ELF-1 (cell line): ENCODE measurements at regions not wholly inside any gene's neighbourhood (a gene's known extent, or its start where the extent isn't known, plus 50 kb on each side); places are given as distances from the start of the nearest gene placed in this dataset.

ENCODE experiments used
- DNase-seq: peaks from one replicate; pipeline ENCODE4 v3.0.0-alpha.2; 2016; ENCODE audit warnings: low read depth, low spot score

DNA sequence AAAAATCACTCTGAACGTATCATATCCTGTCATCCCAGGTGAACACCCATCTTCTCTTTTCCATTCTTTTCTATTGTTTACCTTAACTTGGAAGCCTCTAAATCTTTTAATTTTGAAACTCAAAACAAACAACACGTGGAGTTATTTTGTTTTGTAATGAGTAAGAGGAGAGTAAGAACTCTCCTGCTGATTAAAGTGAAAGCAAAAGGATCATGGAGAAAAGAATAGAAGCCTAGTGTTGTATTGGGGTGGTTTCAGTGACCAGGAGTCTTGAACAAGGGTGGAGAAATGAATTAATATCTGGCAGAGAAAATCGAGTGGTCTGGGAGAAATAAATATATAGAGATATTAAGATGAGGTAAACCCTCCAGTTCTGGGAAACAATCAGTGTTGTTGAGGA, 237.4 kb upstream of the UGT8 start:
- DNase-seq, result no peak

DNA sequence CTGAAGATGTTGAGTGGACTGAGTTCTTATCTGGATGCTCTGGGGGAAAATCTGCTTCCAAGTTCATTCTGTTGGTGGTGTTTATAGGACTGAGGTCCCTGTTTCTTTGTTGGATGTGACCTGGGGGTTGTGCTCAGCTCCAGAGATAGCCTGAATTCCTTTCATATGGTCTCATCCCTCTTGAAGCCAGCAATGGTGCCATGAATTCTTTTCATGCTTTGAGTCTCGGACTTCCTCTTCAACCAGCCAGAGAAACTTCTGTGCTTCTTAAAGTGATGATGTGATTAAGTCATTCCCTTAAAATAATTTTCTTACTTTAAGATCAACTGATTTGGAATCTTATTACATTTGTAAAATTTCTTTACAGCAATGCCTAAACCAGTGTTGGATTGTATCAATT, 233.8 kb upstream of the UGT8 start:
- peak; percentile 63 for DNase-seq

DNA sequence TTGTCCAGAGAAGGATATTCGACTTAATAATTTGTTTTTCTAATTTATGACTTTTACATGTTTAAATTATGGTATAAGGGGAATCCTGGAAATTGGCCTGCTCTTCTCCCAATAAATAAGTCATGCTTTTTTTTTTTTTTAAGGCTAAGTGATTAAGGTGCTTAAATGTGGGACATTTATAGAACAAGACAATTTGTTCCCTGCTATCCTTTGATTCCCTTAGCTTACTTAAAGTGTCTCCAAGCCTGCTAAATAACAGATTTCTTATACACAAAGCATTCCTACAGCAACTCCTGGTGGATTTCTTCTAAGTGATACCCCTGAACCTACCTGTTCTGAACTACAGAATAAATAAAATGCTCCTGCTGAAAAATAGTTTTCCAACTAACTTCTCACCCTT, 233.0 kb upstream of the UGT8 start:
- no peak for DNase-seq

DNA sequence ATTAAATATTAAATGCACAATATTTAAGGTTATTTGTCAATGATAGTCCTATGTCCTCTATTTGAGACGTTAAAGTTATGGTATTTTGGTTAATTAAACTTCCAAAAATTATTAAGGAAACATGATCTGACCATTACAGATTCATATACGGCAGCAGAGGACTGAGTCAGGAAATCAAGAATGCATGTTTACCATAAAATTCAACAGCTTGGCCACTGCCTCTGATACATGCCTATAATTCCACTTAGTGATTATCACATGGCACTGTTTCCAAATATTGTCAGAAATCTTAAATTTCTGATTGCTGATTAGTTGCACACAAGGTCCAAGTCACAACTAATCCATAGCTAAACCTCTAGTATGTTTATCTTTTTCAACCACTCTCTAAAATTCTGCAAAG, 232.2 kb upstream of the UGT8 start:
- no peak for DNase-seq

DNA sequence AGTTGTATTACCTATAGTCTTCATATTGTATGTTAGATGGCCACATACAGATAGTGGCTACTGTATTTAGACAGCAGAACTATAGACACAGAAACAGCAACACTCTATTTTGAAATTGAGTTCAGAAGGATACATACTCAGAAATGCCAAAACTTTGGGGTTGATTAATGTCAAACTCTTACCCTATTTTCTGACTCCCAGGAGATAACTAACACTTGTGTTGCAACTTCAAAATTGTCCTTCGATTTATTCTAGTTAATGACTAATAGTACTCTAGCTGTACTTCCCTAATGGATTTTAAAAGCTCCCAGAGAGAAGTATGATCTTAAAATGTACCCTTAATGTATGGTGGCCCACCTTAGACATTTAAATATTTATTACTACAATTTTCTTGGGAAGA, 229.9 kb upstream of the UGT8 start:
- DNase-seq, result no peak

DNA sequence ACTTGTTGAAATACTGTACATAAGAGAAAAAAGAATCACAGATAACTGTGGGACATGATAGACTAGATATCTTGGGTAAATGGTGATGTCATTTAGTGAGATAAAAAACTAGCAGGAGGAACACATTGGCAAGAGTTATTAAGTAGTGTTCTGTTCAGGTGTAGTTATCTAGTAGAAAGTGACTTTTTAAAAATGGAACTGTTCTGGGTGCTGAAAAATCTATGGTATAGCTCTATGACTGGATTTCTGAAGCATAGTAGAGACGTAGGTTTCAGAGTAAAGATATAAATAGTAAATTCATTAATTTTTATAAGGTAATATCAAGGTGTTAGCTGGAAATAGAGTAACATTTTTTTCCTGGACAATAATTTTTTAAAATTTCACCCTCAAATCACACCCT, 225.1 kb upstream of the UGT8 start:
- DNase-seq, result no peak

DNA sequence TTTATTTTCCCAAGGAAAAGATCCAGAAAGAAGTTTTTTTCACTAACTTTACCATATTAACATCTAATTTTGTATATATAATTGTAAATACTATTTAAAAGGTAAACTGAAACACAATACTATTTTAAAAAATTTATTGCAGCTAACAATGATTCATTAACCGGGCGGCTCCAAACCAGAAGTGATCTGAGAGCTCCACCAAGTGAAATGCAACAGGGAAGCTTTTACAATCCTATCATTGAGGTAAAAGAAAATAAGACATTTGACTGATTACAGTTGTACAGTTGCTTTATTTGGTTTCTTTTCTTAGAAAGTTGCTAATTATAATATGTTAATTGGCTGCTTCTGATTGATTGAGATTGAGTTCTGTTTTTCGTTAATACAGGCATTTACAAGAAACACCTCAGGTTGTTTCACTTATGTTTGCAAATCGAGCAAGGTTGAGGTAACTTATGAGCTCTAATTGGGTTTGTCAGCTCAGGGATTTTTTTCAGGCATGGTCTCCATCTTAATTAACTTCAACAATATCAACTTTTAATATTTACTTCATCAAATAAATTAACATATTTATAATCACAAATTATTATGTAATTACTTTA, 220.2 kb upstream of the UGT8 start:
- no peak for DNase-seq

DNA sequence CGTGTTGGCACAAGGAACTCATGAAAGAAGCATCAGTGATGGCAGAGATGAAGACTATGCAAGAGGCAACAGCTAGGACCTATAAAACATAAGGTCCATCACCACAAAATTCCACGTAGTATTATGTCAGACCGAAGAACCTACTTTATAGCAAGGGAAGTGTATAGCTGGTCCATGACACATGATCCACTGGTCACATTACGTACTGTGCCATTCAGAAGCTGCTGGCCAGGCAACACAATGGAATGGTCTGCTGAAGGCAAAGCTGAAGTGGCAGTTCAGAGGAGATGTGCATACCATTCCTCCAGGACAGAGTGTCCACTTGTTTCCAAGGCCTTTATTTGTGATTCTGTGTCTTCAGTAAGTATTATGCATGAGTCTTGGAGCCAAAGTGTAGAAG, 215.5 kb upstream of the UGT8 start:
- DNase-seq, result no peak

DNA sequence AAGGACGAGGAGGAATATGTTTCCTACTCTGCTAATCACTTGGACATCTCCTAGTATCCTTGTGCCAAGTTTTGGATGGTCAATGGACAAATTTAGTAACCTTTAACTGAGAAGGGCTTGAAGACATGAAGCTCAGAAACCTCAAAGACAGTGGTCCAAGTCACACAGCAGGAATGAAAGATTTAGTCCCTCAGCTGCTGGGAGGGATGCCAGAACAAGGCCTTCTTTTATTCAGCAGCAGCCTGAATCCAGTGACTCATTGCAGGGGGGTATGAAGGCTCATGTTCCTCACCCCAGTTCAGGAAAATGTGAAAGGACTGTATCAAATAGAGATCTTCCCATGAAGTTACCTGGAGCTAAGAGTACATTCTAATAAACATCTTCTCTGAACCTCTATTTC, 214.9 kb upstream of the UGT8 start:
- DNase-seq, result no peak

DNA sequence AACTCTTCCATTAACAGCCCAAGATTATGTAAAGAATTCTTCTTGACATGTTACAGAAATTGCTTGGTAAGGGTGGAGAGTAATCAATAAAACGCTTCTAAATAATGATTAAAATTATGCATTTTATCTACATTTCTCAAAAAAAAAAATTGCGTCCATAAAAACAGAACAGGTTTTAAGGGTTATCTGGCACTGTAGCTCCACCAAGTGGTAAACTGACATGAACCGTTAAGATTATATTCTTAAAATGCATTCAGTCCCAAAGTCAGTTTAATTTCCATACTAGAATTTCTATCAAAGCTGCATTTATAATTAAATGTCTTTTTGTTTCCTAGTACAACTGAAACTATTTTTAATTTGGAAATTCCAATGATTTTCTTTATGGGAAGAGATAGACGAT, 214.0 kb upstream of the UGT8 start:
- no peak for DNase-seq

DNA sequence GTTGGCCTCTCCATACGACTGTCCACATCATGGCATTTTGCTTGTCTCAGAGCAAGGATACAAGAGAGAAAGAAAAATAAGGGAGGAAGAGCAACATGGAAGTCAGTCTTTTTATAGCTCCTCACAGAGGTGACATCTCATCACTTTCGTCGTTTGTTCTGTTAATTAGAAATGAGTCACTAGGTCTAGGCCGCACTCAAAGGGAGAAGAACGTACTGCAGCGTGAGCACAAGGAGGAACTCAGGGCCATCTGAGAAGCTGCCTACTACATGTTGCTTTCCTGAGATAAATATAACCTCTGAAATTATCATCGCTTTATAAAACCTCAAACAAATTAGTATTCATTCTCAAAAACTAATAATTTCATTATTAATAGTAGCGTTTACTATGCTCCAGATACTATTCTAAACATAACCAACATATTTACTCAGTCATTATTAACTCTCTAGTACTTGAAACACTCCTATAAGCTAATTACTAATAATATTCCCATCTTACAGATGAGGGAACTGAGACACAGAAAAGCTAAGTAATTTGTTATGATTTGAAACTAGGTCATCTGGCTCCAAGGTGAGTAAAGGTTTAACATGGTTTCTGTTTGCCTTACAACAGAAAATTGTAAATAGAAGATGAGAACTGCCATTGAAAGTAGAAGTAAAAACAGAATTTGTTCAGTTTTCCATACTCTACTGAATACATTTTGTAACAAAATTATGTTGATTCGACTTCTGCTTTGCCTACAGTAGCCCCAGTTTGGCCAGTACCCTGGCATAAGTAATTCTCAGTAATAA, 213.2 kb upstream of the UGT8 start:
- DNase-seq, result no peak

DNA sequence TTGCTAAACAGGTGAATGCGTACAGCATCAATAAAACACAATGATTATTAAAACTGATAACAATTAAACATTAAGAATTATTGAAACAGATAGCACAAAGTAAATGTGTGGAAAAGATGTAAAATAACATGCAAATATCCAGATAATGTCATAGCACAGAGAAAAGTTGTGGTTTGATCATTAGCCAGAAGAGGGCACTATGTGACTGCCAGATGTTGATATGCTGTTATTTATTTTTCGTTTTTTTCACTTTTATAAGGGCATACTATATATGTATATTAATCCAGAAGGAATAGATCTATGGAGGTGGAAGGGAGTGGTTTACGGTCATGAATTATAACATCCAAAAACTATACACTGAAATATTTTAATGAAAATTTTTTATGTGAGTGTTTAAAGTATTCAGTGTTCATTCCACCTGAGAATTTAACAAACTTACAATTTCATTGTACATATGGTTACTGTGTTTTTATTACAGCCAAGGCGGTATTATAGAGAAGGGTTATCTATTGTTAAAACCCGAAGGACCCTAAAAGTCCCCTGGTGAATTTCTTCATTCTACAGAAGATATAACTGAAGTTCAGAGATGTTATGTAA, 211.9 kb upstream of the UGT8 start:
- DNase-seq, result no peak

DNA sequence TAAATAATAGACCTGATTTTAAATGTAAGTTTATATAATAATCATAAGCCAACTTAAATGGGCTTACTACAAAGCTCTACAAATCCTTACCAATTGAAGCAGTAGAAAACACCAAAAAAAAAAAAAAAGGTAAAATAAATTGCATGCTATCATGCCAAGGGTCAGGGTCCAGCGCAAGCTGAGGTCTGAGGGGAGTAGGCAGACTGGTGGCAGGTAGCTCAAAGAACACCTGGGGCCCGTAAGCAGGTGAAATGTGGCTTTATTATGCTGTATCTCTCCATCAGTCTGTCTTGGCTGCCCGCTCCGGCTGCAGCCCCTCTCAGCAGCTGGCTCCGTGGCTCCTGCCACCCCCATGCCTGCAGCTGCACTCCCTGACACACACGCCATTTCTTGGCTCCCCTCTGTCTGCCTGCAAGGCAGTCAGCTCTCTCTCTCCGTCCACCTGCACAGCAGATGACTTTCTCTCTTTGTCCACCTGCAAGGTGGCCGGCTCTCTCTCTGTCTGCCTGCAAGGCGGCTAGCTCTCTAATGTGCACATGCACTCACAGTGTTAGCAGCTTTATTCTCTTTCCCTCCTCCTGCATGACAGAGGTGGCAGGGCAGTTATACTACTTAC, 209.4 kb upstream of the UGT8 start:
- DNase-seq, result no peak

DNA sequence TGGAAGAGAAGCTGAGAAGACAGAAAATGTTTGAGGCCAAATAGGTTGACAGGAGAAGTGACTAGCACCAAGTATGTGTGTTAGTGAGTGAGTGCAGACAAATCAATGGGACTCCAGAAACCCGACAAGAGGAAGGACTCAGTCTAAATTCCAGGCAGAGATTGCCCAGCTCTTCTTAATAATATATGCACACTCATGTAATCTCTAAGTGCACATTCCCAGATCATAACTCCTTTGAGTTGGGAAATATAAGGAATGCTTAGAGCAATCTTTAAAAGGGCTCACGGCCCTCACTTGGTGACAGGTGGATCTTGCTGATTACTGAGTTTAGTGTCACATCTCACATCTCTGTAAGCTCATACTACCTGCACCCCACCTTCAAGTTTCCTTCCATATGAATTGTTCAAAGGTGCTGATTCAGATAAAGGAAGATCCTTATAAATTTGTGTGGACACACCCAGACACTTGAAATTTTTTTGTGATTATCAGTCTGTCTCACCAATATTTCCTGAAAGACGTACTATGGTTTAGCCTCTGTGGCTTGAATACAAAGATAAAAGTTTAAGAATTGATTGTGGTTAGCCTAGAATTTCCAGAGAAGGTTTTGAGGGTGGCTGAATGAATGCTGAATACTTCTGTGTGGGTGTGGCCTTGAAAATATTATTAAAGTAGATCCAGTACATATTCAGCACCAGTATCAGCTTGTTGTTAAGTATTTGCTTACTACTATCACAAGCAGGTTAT, 205.1 kb upstream of the UGT8 start:
- DNase-seq, result no peak

DNA sequence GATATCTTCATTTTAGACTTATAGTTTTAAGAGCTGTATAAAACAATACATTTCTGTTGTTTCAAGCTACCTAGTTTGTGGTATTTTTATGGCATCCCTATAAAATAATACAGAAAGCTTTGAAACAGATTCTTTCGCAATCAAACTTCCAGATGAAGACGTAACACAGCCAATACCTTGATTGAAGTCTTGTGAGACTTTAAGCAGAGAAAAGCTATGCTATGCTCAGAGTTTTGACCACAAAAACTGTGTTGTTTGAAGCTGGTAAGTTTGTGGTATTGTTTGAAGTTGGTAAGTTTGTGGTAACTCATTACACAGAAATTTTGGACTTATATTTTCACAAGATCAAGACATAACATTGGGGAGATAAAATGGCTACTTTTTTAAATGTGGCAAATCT, 201.8 kb upstream of the UGT8 start:
- no peak for DNase-seq

DNA sequence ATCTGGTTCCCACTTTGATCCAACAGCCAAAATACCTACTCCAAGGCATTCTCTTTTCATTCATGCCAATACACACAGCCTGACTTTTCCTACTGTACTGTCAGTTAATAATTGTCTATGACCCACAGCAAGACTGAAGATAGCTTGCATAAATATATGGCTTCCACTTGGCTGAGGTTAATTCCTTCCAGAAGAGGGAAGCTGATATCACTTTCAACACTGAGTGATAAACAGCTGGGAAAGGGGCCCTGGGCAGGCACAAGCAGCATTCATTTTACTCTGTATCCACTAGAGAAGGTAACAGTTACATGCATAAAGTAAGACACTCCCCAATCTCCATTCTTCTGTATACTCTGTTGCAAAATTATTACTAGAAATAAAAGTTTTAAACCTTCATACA, 200.2 kb upstream of the UGT8 start:
- DNase-seq, result no peak

DNA sequence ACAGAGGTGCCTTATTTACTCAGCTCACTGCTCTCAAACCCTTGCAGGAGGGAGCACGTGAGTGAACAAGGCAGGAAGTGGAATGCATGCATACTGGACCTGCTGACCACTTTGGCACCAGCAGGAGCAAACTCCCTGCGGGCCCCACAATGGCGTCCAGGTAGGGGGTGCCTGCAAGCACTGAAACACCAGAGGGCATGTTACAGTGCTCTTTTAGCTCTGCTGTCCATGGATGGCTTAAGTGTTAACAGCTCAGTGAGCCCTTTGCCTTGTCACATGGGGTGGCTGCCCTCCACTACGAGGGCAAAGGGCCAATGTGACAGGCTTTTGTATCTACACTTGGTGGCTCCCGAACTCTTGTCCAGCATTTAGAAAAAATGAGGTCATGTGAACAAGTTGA, 199.5 kb upstream of the UGT8 start:
- DNase-seq, result peak; percentile 68

DNA sequence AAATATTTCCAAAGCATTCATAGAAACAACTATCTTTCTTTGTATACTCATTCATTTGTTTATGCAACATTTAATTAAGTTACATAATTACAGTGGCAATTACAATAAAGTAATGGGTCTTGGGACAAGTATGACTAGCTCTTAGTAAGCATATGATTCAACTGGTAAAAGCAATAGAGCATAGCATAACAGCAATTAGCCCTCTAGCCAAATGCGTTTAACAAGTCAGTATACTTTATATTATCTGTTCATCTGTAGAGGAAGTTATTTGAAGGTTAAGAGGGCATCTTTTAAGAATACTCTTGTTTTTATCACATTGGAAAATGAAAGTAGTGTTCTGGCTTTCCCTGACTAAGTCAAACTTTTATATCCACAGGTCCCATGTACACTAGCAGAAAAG, 198.1 kb upstream of the UGT8 start:
- no peak for DNase-seq

DNA sequence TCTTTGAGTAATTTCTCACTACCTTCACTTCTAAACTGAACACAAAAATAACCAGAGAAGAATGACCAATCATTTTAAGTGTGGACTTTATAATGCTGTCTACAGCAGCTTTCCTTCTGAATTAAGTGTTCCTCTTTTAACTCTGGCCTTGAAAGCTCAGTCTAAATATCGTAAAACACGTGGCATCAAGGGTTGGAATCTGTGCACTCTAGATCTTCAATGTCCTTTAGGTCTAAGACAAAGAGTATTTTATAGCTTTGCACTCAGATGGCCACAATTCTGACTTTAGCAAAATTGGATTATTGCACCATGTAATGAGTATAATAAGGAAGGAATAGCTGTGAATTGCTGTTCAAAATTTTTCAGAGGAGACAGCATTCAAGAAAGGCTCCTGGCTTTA, 197.1 kb upstream of the UGT8 start:
- DNase-seq, result no peak

DNA sequence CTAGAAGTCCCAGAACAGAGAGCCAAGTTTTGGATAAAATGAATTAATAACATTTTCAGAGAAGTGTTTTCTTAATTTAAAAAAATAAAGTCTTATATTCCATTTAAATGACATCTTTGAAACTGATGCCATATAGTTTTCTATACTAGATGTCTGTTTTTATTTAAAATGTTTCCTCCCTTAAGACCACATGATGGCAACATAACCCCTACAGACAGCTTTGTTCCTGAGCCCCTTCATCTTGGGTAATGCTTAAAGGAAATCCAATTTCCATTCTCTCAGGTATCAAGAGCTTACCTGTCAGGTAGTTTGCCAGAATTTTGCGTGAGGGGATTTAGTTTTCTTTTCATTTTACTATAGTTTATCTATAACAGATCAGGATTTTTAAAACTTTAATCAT, 181.4 kb upstream of the UGT8 start:
- no peak for DNase-seq

DNA sequence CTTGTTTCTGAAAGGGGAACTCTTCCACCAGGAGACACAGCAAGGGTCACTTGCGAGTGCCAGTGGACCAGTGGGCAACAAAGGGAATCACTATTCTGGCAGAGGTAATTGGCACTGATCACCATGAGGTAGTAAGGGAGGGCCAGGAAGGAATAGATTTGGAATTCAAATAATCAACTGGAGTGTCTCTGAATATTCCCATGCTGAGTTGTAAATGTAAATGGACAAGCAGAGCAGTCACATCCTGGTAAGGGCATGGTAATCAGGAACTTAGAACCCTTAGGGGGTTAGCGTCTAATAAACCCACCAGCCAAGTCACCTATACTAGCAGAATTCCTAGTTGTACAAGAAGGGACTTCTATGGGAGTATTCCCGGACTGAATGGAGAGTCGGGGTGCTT, 178.5 kb upstream of the UGT8 start:
- DNase-seq, result no peak

DNA sequence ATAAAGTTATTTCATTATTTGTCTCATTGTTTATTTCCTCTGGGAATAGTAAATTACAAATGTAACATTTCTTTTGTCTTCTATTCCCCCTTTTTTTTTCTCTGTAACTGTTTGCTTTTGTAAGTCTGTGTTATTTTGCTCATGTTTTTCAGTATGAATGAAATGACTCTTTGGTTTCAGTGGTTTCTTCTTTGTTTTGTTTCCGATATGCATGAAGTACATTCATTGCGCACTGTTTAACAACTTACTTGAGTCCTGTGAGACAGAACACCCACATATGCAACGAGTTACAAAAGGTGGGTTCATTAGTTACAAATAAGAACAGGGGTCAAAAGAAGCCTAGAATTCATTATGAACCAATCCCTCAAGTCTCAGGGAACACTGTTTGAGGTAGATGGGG, 175.0 kb upstream of the UGT8 start:
- DNase-seq, result no peak
